T-helper 17 cell (primary cell): ENCODE measurements at regions not wholly inside any gene's neighbourhood (a gene's known extent, or its start where the extent isn't known, plus 50 kb on each side); places are given as distances from the start of the nearest gene placed in this dataset.

Experiments used
- ATAC-seq: fragments of 150-1000 bp; cut with Tn5 transposase; 2 replicates; pipeline ENCODE4 v1.10.0; 2021; ENCODE audit warnings: mild to moderate bottlenecking, moderate library complexity
- DNase-seq, 3 donors: peaks; one replicate each; pipeline versions ENCODE4 v3.0.0 to v3.0.0-alpha.2; 2020 to 2021
- H3K9me3 ChIP-seq: one replicate; pipeline ENCODE4 v1.7.0; 2013; ENCODE audit warnings: low read length, mild to moderate bottlenecking; ENCODE audit not compliant: control insufficient read depth, poor library complexity, severe bottlenecking
- H3K27ac Mint-ChIP-seq: one replicate; pipeline ENCODE4 v1.8.0; 2022; ENCODE audit warnings: mild to moderate bottlenecking, moderate library complexity, mixed read lengths
- H3K27me3 Mint-ChIP-seq: one replicate; pipeline ENCODE4 v1.8.0; 2022; ENCODE audit warnings: mixed read lengths
- H3K36me3 Mint-ChIP-seq: one replicate; pipeline ENCODE4 v1.8.0; 2022; ENCODE audit warnings: low read depth, mixed read lengths
- H3K4me1 Mint-ChIP-seq: one replicate; pipeline ENCODE4 v1.8.0; 2022; ENCODE audit warnings: mild to moderate bottlenecking, mixed read lengths
- H3K4me3 Mint-ChIP-seq: one replicate; pipeline ENCODE4 v1.8.0; 2022; ENCODE audit warnings: mild to moderate bottlenecking, moderate library complexity, mixed read lengths

DNA sequence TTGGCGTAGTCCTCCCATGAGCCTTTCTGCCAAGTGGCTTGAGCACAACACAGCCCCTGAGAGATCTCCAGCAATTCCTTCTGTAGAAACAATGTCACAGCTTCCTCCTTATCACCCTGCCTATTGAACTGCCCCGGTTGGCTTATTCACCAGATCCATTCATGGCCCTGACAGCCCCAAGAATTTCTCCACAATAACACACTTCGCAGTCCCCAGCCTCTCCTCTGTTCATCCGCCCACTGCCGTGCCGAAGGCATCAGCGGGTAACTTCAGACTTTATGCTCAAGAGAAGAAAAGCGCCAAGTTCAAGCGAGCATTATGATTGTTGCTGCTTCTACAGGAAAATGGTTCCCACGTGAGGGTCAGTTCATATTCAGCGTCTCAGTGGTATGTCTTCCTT is 403.9 kb downstream of the VPS13C start:
- Mint-ChIP-seq H3K27me3 (peaks cover 32% of the 10 kb centered on the region), H3K27ac (no peak overlapping the region), H3K4me3 (no peak overlapping the region), H3K36me3 (peaks cover 2% of the 10 kb centered on the region), H3K4me1 (no peaks in the 10 kb centered on the region)
- DNase-seq = no peak
- ATAC-seq = no peak
- no peaks in the 10 kb centered on the region for H3K9me3 ChIP-seq

DNA sequence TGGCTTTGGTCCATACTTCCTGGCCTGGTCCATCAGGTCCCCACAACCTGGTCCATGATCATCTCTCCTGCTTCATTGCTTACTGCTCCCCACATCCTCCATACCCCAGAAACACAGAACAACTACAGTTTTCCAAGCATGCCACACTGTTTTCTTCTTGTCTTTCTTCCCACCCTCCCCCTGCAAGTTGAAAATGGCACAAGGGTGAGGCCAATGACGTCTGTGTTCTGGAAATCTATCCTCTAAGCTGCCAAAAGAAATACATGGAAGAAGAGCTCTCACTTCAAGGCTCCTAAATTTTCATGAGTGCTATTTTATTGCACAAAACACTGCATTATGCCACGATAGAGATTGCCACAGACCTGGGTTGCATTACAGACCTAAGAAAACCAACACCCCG is 404.4 kb downstream of the VPS13C start:
- Mint-ChIP-seq H3K27me3 (peaks cover 31% of the 10 kb centered on the region), H3K4me3 (no peak overlapping the region), H3K27ac (no peak overlapping the region), H3K36me3 (peaks cover 2% of the 10 kb centered on the region), H3K4me1 (no peaks in the 10 kb centered on the region)
- H3K9me3 ChIP-seq = no peaks in the 10 kb centered on the region
- ATAC-seq (no peak), DNase-seq (no peak)

DNA sequence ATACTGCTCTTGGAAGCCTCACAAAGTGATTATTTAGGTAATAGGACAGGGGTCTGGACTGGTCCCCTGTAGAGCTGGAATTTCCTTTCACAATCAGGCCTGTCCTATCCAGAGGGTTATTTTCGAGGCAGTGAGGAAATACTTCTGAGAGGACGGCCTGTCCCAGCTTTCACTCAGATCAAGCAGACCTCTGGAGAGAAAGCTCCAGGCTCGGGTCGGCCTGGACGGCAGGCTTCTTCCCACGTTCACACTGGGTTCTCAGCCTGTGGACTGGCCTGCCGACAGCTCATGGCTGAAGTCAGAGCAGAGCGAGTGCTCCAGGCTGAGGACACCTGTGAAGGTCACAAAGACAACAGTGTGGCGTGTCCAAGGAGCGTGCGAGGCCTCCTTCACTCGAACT is 405.3 kb downstream of the VPS13C start:
- Mint-ChIP-seq H3K27me3 (peaks cover 23% of the 10 kb centered on the region), H3K4me1 (no peaks in the 10 kb centered on the region), H3K4me3 (no peak overlapping the region), H3K36me3 (no peaks in the 10 kb centered on the region), H3K27ac (no peak overlapping the region)
- ATAC-seq = no peak
- H3K9me3 ChIP-seq = no peaks in the 10 kb centered on the region
- no peak for DNase-seq

DNA sequence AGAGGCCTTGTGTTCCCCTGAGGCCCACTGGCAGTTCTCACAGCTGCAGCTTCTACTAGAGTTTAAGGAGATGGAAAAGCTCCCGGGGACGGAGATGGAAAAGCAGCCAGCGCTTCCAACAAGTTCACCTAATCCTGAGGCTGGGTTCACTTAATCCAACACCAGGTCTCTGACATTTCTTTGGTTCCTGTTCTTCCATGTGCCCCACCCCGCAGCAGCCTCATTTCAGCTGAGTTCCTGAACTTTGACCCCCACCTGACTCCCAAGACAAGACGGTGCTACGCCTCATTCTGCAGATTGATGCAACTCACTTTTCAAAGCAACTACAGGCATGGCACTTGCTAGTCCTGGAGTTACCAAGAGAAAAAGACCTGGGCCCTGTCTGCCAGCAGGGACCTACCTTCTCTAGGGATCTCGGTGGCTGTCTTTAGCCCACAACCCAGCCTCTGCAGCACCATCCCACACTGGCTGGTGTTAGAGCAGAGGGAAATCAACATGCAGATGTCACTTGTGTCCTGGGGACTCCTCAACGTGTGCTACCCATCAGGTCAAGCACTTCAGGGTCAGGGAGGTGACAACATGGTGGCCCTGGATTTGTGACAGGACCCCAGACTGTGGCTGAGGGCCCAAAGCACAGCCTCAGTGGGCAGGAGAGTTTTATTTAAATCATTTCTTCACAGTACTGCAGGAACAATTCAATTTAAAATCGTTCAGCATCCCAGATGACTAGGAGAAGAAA is 406.1 kb downstream of the VPS13C start:
- Mint-ChIP-seq H3K4me3 (no peak overlapping the region), H3K27me3 (peaks cover 28% of the 10 kb centered on the region), H3K4me1 (no peaks in the 10 kb centered on the region), H3K36me3 (no peaks in the 10 kb centered on the region), H3K27ac (no peak overlapping the region)
- no peaks in the 10 kb centered on the region for H3K9me3 ChIP-seq
- no peak for ATAC-seq
- DNase-seq = no peak

- Mint-ChIP-seq H3K36me3 (no peaks in the 10 kb centered on the region), H3K27me3 (peaks cover 38% of the 10 kb centered on the region), H3K27ac (no peak overlapping the region), H3K4me1 (no peaks in the 10 kb centered on the region), H3K4me3 (no peak overlapping the region)
- ATAC-seq = no peak
- DNase-seq = no peak
- no peaks in the 10 kb centered on the region for H3K9me3 ChIP-seq
Measured at GRCh38 chr15:61653110-61653509, 407.1 kb downstream of the VPS13C start.

DNA sequence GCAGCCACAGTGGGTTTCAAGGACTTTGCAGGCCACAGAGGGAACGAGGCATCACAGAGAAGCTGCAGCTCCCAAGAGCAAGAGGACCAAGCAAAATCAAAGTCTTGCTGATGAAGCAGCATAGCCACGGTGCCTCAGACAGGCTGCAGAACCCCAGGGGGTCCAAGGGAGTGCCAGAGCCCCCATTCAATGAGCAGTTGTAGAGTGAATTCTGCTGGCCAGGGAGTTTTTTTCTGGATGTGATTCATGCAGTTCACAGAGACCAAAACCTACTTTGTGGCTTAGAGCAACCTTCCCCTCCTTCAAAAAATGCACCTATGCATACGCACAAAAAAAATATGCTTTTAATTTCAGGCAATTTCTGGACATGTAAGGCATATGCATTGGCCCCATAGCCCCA is 409.0 kb downstream of the VPS13C start:
- Mint-ChIP-seq H3K27me3 (peaks cover 27% of the 10 kb centered on the region), H3K36me3 (no peaks in the 10 kb centered on the region), H3K4me3 (no peak overlapping the region), H3K27ac (no peak overlapping the region), H3K4me1 (no peaks in the 10 kb centered on the region)
- DNase-seq (no peak), ATAC-seq (no peak)
- H3K9me3 ChIP-seq = no peaks in the 10 kb centered on the region

DNA sequence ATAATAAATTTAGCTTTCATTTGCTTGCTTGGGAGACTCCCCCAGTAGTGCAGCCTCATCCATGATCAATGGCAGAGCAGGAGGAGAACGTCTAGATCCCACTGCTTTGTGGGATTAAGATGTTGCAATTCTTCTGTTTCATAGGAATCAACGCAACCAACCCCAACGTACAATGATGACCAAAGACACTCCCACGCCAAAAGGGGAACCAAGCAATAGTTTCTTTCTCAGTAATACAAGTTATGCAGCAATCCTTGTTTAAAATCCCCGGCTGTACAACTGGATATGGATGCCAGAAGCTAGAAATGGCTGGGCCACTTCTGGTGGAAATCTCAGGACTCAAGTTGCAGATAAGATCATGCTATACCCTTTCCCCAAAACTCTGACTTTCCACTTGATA is 411.2 kb downstream of the VPS13C start:
- H3K9me3 ChIP-seq = no peaks in the 10 kb centered on the region
- H3K4me1 Mint-ChIP-seq = no peaks in the 10 kb centered on the region
- H3K4me3 Mint-ChIP-seq = no peak overlapping the region
- no peak overlapping the region for H3K27ac Mint-ChIP-seq
- ATAC-seq (no peak), DNase-seq (no peak)
- H3K36me3 Mint-ChIP-seq = no peaks in the 10 kb centered on the region
- peaks cover 40% of the 10 kb centered on the region for H3K27me3 Mint-ChIP-seq

DNA sequence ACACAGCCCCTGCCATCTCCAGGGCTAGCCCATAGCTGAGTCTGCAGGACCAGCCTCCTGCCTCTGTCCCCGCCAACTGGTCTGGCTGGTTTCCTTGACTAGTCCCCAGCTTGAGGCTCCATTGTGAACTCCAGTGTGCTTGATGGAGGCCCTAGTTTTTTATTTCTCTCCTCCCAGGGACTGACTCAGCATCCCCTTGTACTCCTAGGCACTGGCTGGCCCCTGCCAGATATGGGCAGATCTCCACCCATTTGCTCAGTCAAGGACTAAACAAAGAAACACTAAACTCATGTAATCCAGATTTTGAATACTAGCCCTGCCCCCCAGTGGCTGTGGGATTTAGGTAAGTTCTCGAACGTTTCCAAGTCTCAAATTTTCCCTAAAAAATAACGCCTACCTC is 415.4 kb upstream of the RORA start:
- no peak for DNase-seq
- no peaks in the 10 kb centered on the region for H3K4me1 Mint-ChIP-seq
- H3K36me3 Mint-ChIP-seq = no peaks in the 10 kb centered on the region
- peaks cover 65% of the 10 kb centered on the region for H3K27me3 Mint-ChIP-seq
- H3K9me3 ChIP-seq = no peaks in the 10 kb centered on the region
- H3K4me3 Mint-ChIP-seq = no peak overlapping the region
- H3K27ac Mint-ChIP-seq = no peak overlapping the region
- no peak for ATAC-seq

- no peaks in the 10 kb centered on the region for H3K9me3 ChIP-seq
- Mint-ChIP-seq H3K27me3 (peaks cover 63% of the 10 kb centered on the region), H3K4me3 (no peak overlapping the region), H3K27ac (no peak overlapping the region), H3K4me1 (no peaks in the 10 kb centered on the region), H3K36me3 (no peaks in the 10 kb centered on the region)
- ATAC-seq (no peak), DNase-seq (no peak)
Measured at GRCh38 chr15:61641645-61642044, 412.5 kb upstream of the RORA start.

DNA sequence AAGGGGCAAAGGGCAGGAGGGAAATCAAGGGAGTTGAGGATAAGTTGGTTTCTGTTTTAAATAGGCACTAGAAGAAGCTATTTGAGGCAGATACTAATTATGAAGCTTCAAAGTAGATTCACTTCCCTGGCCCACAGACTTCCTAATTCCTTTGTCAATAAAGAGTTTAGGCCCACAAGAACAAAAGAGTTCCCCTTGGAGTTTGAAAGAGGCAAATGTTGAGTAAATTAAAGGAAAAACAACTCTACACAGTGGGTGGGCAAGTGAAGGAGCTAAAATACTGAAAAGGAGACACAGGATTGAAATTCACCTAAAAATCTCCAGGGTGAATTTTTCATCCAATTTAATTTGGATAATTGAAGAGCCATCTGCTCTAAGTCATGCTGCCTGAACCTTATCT is 411.7 kb upstream of the RORA start:
- ATAC-seq = no peak
- peaks cover 65% of the 10 kb centered on the region for H3K27me3 Mint-ChIP-seq
- no peak overlapping the region for H3K4me3 Mint-ChIP-seq

DNA sequence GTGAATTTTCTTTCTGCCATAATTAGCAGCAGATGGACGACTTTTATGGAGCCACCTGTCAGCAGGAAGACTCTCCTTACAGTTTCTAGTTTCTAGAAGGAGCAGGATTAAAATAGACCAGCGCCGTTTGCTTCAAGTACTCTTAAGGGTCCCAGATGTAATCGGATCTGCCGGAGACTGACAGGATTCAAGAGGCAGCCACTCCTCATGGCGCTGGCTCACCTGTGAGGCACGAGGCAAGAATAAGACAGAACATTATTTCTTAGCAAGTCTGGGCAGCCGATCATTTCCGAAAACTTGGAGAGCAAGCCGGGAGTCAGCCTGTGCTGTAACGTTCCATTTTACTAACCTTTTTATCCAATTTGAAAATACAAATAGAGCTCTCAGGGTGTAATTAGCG is 410.4 kb upstream of the RORA start:
- Mint-ChIP-seq H3K27ac (no peak overlapping the region), H3K4me3 (no peak overlapping the region), H3K27me3 (peaks cover 53% of the 10 kb centered on the region), H3K36me3 (no peaks in the 10 kb centered on the region), H3K4me1 (no peaks in the 10 kb centered on the region)
- DNase-seq (no peak), ATAC-seq (no peak)
- H3K9me3 ChIP-seq = no peaks in the 10 kb centered on the region

More for the DNA sequence above, 411.7 kb upstream of the RORA start:
- no peak overlapping the region for H3K27ac Mint-ChIP-seq
- H3K36me3 Mint-ChIP-seq = no peaks in the 10 kb centered on the region
- no peaks in the 10 kb centered on the region for H3K4me1 Mint-ChIP-seq
- DNase-seq = no peak
- H3K9me3 ChIP-seq = no peaks in the 10 kb centered on the region

DNA sequence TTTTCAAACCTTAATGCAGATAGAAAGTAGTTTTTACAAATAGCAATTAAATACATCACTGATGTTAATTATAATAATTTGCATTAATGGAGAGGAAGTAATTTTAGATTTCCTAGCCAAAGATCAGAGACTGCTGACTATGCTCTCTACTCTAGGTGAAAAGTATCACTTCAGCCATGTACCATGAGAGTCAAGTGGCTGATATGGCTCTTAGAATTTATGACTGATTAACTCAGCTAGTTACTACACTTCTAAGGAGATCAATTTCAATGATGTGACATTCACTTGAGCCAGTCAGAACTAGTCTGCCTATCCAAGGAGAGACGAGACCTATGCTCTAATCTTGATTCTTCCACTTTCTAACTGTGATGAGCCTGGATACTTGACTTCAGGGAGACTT is 405.7 kb upstream of the RORA start:
- Mint-ChIP-seq H3K4me1 (no peaks in the 10 kb centered on the region), H3K36me3 (no peaks in the 10 kb centered on the region), H3K4me3 (no peak overlapping the region), H3K27ac (no peak overlapping the region), H3K27me3 (peaks cover 29% of the 10 kb centered on the region)
- DNase-seq (no peak), ATAC-seq (no peak)
- no peaks in the 10 kb centered on the region for H3K9me3 ChIP-seq

- ATAC-seq = no peak
- Mint-ChIP-seq H3K4me3 (no peak overlapping the region), H3K4me1 (no peaks in the 10 kb centered on the region), H3K27ac (no peak overlapping the region), H3K36me3 (no peaks in the 10 kb centered on the region), H3K27me3 (peaks cover 22% of the 10 kb centered on the region)
- no peaks in the 10 kb centered on the region for H3K9me3 ChIP-seq
- DNase-seq = no peak
Measured at GRCh38 chr15:61633951-61634350, 404.8 kb upstream of the RORA start.

GRCh38 chr15:61629269-61629668 is 400.2 kb upstream of the RORA start:
- Mint-ChIP-seq H3K27ac (no peak overlapping the region), H3K4me1 (no peaks in the 10 kb centered on the region), H3K27me3 (peaks cover 41% of the 10 kb centered on the region), H3K4me3 (no peak overlapping the region), H3K36me3 (no peaks in the 10 kb centered on the region)
- no peaks in the 10 kb centered on the region for H3K9me3 ChIP-seq
- DNase-seq (no peak), ATAC-seq (no peak)
